BE2C (cell line): ENCODE measurements at regions not wholly inside any gene's neighbourhood (a gene's known extent, or its start where the extent isn't known, plus 50 kb on each side); places are given as distances from the start of the nearest gene placed in this dataset.
A peak's percentile ranks its signal among the peaks of the same experiment; 100 is the strongest.

Experiments
- DNase-seq: peaks from one replicate; pipeline ENCODE4 v3.0.0-alpha.2; 2020
- H3K27me3 ChIP-seq: fragments of 250-450 bp; sonication (Bioruptor Pico); 2 replicates; pipeline ENCODE4 v1.5.1; 2020; ENCODE audit warnings: mild to moderate bottlenecking
- H3K36me3 ChIP-seq: fragments of 250-450 bp; sonication (Bioruptor Pico); 2 replicates; pipeline ENCODE4 v1.5.1; 2020; ENCODE audit warnings: mild to moderate bottlenecking
- H3K4me1 ChIP-seq: fragments of 250-450 bp; sonication (Bioruptor Pico); 2 replicates; pipeline ENCODE4 v1.5.1; 2020
- H3K4me3 ChIP-seq: 2 replicates; pipeline ENCODE4 v1.5.1; 2011; ENCODE audit warnings: low read depth, low read length
- H3K9me3 ChIP-seq: fragments of 250-450 bp; sonication (Bioruptor Pico); 2 replicates; pipeline ENCODE4 v1.5.1; 2020
- TF ChIP-seq, protein P1 (sequence below): IDR thresholded peaks from 2 replicates; pipeline ENCODE4 v1.5.1; 2012; ENCODE audit warnings: mild to moderate bottlenecking, low read depth, low read length

DNA sequence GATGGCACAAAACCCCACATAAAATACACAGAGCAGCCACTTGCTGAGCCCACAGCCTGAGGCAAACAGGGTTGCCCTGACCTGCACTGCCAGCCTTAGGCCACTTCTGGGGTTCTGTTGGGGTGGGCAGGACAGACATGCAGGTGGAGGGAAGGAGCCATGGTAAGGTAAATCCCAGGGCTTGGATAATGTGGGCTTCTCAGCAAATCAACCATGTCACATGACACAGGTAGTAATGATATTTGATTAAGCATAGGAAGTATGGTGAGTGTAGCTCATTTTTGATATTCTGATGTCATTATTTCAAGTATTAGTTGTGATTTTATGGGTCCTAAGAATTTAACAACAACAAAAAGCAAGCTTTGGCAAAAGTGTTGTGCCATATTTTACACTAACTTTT lies 124.6 kb downstream of the FOXA2 start:
- no peaks in the 10 kb centered on the region for H3K9me3 ChIP-seq
- TF ChIP-seq, protein P1, sequence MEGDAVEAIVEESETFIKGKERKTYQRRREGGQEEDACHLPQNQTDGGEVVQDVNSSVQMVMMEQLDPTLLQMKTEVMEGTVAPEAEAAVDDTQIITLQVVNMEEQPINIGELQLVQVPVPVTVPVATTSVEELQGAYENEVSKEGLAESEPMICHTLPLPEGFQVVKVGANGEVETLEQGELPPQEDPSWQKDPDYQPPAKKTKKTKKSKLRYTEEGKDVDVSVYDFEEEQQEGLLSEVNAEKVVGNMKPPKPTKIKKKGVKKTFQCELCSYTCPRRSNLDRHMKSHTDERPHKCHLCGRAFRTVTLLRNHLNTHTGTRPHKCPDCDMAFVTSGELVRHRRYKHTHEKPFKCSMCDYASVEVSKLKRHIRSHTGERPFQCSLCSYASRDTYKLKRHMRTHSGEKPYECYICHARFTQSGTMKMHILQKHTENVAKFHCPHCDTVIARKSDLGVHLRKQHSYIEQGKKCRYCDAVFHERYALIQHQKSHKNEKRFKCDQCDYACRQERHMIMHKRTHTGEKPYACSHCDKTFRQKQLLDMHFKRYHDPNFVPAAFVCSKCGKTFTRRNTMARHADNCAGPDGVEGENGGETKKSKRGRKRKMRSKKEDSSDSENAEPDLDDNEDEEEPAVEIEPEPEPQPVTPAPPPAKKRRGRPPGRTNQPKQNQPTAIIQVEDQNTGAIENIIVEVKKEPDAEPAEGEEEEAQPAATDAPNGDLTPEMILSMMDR: no peak
- no peaks in the 10 kb centered on the region for H3K36me3 ChIP-seq
- H3K4me3 ChIP-seq: no peak overlapping the region
- no peaks in the 10 kb centered on the region for H3K4me1 ChIP-seq
- DNase-seq: no peak
- no peaks in the 10 kb centered on the region for H3K27me3 ChIP-seq

- no peak overlapping the region for H3K4me3 ChIP-seq
- H3K36me3 ChIP-seq: no peaks in the 10 kb centered on the region
- TF ChIP-seq, protein P1: no peak
- H3K4me1 ChIP-seq: no peaks in the 10 kb centered on the region
- no peaks in the 10 kb centered on the region for H3K27me3 ChIP-seq
- no peaks in the 10 kb centered on the region for H3K9me3 ChIP-seq
- DNase-seq: no peak
Observed at GRCh38 chr20:22456109-22456508, 128.3 kb downstream of the FOXA2 start.

- Histone ChIP-seq H3K4me1 (no peaks in the 10 kb centered on the region), H3K4me3 (no peak overlapping the region), H3K36me3 (no peaks in the 10 kb centered on the region), H3K9me3 (no peaks in the 10 kb centered on the region), H3K27me3 (no peaks in the 10 kb centered on the region)
- DNase-seq: no peak
- TF ChIP-seq, protein P1: no peak
Observed at GRCh38 chr20:22455259-22455658, 129.1 kb downstream of the FOXA2 start.

GRCh38 chr20:22453244-22454080 lies 130.9 kb downstream of the FOXA2 start:
- Histone ChIP-seq H3K4me1 (no peaks in the 10 kb centered on the region), H3K36me3 (no peaks in the 10 kb centered on the region), H3K4me3 (no peak overlapping the region), H3K9me3 (no peaks in the 10 kb centered on the region), H3K27me3 (no peaks in the 10 kb centered on the region)
- TF ChIP-seq, protein P1: peak; percentile 27
- no peak for DNase-seq

- no peak for DNase-seq
- H3K36me3 ChIP-seq: no peaks in the 10 kb centered on the region
- TF ChIP-seq, protein P1: no peak
- H3K4me1 ChIP-seq: no peaks in the 10 kb centered on the region
- H3K27me3 ChIP-seq: no peaks in the 10 kb centered on the region
- H3K9me3 ChIP-seq: no peaks in the 10 kb centered on the region
- no peak overlapping the region for H3K4me3 ChIP-seq
Observed at GRCh38 chr20:22452442-22453011, 131.8 kb downstream of the FOXA2 start.

GRCh38 chr20:22450537-22450936 lies 133.8 kb downstream of the FOXA2 start:
- TF ChIP-seq, protein P1: no peak
- H3K36me3 ChIP-seq: no peaks in the 10 kb centered on the region
- H3K4me1 ChIP-seq: no peaks in the 10 kb centered on the region
- DNase-seq: no peak
- H3K4me3 ChIP-seq: no peak overlapping the region
- no peaks in the 10 kb centered on the region for H3K9me3 ChIP-seq
- H3K27me3 ChIP-seq: no peaks in the 10 kb centered on the region
